ENCODE measurements at regions not wholly inside any gene's neighbourhood (a gene's known extent, or its start where the extent isn't known, plus 50 kb on each side); places are given as distances from the start of the nearest gene placed in this dataset.
"Not testable (repeated sequence)": the region's sequence is repeated elsewhere in the genome, so short reads cannot be mapped to it uniquely, and the experiment has no call there.

- not testable (repeated sequence) for TF ChIP-seq CTCF, POLR2A, EP300 (IDR thresholded peaks at IDR 0.05)
These were observed 60.7 kb upstream of the PPP2R2D start for GRCh38 chr10:131839880-131840787.

All from gastroesophageal sphincter (tissue), 3 donors.